SU-DHL-6 (cell line): ENCODE measurements at regions not wholly inside any gene's neighbourhood (a gene's known extent, or its start where the extent isn't known, plus 50 kb on each side); places are given as distances from the start of the nearest gene placed in this dataset.

Experiments used
- CTCF ChIP-seq: fragments of 200-600 bp; sonication (generic); IDR thresholded peaks from one replicate; pipeline ENCODE4 v1.5.1; 2017; ENCODE audit warnings: antibody characterized with exemption, mild to moderate bottlenecking, low read length, moderate library complexity; ENCODE audit not compliant: insufficient read depth, poor library complexity, severe bottlenecking
- EZH2phosphoT487 ChIP-seq: fragments of 200-600 bp; sonication (generic), shearing (Covaris generic); conservative IDR thresholded peaks from 2 replicates; pipeline ENCODE4 v1.6.1; 2018; ENCODE audit warnings: mild to moderate bottlenecking, antibody characterized with exemption, low read length, moderate library complexity, mixed read lengths

DNA sequence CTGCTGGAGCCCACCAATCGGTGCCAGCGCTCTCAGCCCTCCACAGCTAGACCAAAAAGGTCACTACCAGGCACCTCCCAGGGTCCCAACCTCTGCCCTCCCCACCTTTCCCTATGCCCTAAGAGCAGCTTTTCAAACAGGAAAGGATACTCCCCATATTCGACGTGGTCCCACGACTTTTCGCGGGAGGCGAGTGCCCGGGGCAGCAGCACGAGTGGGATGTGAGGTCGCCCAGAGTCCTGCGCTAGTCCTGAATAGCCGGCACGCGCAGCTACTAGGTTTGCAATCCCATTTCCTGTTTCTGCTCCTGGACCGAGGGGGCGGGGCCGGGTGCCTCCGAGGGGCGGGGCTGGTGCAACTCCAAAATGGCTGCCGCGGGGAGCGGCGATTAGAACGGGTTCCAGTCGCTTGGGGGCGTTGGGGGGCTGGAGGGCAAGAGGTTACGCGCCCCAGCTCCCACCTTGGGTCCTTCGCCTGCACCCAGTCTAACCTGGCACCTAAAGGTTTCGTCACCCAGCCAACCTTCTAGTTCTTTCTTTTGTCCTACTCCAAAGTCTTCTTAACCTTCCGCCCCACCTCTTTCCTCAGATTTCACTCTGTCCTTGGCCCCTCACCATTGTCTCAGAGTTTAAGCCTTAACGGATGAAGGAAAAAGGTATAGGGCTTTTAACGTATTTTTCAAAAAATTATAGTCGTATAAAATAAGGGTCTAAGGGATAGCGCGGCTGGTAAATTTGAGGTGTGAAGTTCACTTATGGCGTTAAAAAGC, 85.0 kb upstream of the TENT5D start:
- TF ChIP-seq CTCF, result no peak
- TF ChIP-seq EZH2phosphoT487, result no peak
